ENCODE measurements at regions not wholly inside any gene's neighbourhood (a gene's known extent, or its start where the extent isn't known, plus 50 kb on each side); places are given as distances from the start of the nearest gene placed in this dataset.

DNA sequence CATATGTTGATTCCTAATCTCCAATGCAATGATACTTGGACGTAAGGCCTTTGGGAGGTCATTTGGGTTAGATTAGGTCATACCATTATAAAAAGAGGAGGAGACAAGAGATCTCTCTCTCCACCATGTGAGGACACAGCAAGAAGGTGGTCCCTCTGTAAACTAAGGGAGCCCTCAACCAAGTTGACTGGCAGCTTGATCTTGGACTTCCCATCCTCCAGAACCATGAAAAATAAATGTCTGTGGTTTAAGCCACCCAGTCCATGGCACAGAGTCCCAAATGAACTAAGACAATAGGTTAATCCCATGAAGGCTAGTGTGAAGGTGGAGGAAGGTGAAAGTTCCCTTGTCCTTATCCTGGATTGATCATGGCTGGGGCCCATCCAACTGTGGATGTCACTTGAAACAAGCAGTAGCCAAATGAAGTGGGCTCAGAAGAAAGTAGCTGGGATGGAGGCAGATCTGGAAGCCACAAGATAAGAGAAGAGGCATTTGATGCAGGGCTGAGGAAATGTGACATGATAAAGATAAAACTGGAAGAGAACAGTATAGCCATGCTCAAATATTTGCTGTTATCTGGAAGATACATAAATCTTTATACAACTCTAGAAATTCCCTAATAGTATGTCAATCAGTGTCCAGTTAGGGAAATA is 99.9 kb downstream of the BANF2 start:
- TF ChIP-seq CTCF (conservative IDR thresholded peaks at IDR 0.05; ENCODE audit: low read depth, low read length): no peak
- no peak for TF ChIP-seq USF2 (IDR thresholded peaks at IDR 0.05; ENCODE audit: low read depth, low read length)
- no peak for TF ChIP-seq MXI1 (IDR thresholded peaks at IDR 0.05; ENCODE audit: borderline replicate concordance, low read depth, low read length)
- TF ChIP-seq POLR2A (IDR thresholded peaks at IDR 0.05; ENCODE audit: low read depth, low read length): no peak
- TF ChIP-seq, protein P1, sequence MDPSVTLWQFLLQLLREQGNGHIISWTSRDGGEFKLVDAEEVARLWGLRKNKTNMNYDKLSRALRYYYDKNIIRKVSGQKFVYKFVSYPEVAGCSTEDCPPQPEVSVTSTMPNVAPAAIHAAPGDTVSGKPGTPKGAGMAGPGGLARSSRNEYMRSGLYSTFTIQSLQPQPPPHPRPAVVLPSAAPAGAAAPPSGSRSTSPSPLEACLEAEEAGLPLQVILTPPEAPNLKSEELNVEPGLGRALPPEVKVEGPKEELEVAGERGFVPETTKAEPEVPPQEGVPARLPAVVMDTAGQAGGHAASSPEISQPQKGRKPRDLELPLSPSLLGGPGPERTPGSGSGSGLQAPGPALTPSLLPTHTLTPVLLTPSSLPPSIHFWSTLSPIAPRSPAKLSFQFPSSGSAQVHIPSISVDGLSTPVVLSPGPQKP (IDR thresholded peaks at IDR 0.05; ENCODE audit: borderline replicate concordance, low read depth, low read length): no peak

Measured in IMR-90 (cell line).